ENCODE measurements at regions not wholly inside any gene's neighbourhood (a gene's known extent, or its start where the extent isn't known, plus 50 kb on each side); places are given as distances from the start of the nearest gene placed in this dataset.

DNA sequence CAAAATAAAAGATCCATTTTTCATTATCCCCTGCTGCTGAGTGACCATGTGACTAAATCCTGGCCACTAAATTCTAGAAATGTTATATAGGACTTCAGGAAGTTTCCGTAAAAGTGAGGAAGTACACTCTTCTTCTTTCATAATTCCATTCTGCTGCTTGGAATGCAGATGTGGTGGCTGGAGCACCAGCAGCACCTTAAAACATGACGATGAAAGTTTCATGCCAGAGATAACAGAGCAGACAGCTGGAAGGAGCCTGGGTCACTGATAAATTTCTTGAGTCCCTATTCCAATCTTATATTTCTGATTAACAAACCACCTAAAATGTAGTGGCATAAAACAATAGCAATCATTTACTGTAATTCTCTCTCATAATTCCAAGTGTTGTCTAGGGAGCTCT, 238.7 kb downstream of the TBL1XR1 start:
- TF ChIP-seq CTCF (IDR thresholded peaks at IDR 0.05; ENCODE audit: insufficient read depth, low read length) (no peak), REST (IDR thresholded peaks at IDR 0.05; ENCODE audit: insufficient replicate concordance, low read depth) (no peak), POLR2AphosphoS5 (IDR thresholded peaks at IDR 0.05; ENCODE audit: low read depth) (no peak), SPI1 (IDR thresholded peaks at IDR 0.05; ENCODE audit: borderline replicate concordance, low read depth) (no peak), GABPA (IDR thresholded peaks at IDR 0.05; ENCODE audit: low read depth) (no peak)
